ENCODE measurements at regions not wholly inside any gene's neighbourhood (a gene's known extent, or its start where the extent isn't known, plus 50 kb on each side); places are given as distances from the start of the nearest gene placed in this dataset.

GRCh38 chr1:71303617-71304041, 222.8 kb upstream of the ZRANB2 start:
- H3K36me3 ChIP-seq: no peaks in the 10 kb centered on the region
- no peaks in the 10 kb centered on the region for H3K9me3 ChIP-seq
- no peaks in the 10 kb centered on the region for H3K27me3 ChIP-seq
- no peak overlapping the region for H3K4me3 ChIP-seq
- H3K4me1 ChIP-seq: no peaks in the 10 kb centered on the region
- WGBS: 60% methylated on average over 4 of the region's 4 CpGs
- no peak for DNase-seq (ENCODE audit: extremely low spot score)
- no peak overlapping the region for H3K27ac ChIP-seq (replicated peaks in 1 of 4)
- intact Hi-C loops (cut with DNase I): no loop called here
- TF ChIP-seq POLR2A (IDR thresholded peaks at IDR 0.05; ENCODE audit: low read depth) (no peak), EP300 (IDR thresholded peaks at IDR 0.05) (no peak), POLR2AphosphoS5 (IDR thresholded peaks at IDR 0.05) (no peak), CTCF (IDR thresholded peaks at IDR 0.05) (no peak)

GRCh38 chr1:71298633-71299032, 217.8 kb upstream of the ZRANB2 start:
- no peak for DNase-seq (ENCODE audit: extremely low spot score)

GRCh38 chr1:71296551-71297134, 215.8 kb upstream of the ZRANB2 start:
- H3K4me3 ChIP-seq: no peak overlapping the region
- no peaks in the 10 kb centered on the region for H3K27me3 ChIP-seq
- H3K4me1 ChIP-seq: no peaks in the 10 kb centered on the region
- 87% methylated on average over 2 of the region's 2 CpGs for WGBS
- no peak overlapping the region for H3K27ac ChIP-seq (replicated peaks in 1 of 4)
- TF ChIP-seq CTCF (IDR thresholded peaks at IDR 0.05) (no peak), EP300 (IDR thresholded peaks at IDR 0.05) (no peak), POLR2A (IDR thresholded peaks at IDR 0.05; ENCODE audit: low read depth) (no peak), POLR2AphosphoS5 (IDR thresholded peaks at IDR 0.05) (no peak)
- H3K36me3 ChIP-seq: no peaks in the 10 kb centered on the region
- no peak for DNase-seq (ENCODE audit: extremely low spot score)
- H3K9me3 ChIP-seq: no peaks in the 10 kb centered on the region
- intact Hi-C loops (cut with DNase I): no loop called here

More at GRCh38 chr1:71298633-71299032, 217.8 kb upstream of the ZRANB2 start:
- H3K9me3 ChIP-seq: no peaks in the 10 kb centered on the region
- H3K36me3 ChIP-seq: no peaks in the 10 kb centered on the region
- no peak overlapping the region for H3K4me3 ChIP-seq
- intact Hi-C loops (cut with DNase I): no loop called here
- H3K27me3 ChIP-seq: no peaks in the 10 kb centered on the region
- H3K4me1 ChIP-seq: no peaks in the 10 kb centered on the region
- TF ChIP-seq CTCF (IDR thresholded peaks at IDR 0.05): no peak
- no peak for TF ChIP-seq EP300 (IDR thresholded peaks at IDR 0.05)
- no peak for TF ChIP-seq POLR2AphosphoS5 (IDR thresholded peaks at IDR 0.05)
- no peak for TF ChIP-seq POLR2A (IDR thresholded peaks at IDR 0.05; ENCODE audit: low read depth)
- 71% methylated on average over 2 of the region's 2 CpGs for WGBS
- no peak overlapping the region for H3K27ac ChIP-seq (replicated peaks in 1 of 4)

- TF ChIP-seq CTCF (IDR thresholded peaks at IDR 0.05): no peak
- TF ChIP-seq POLR2AphosphoS5 (IDR thresholded peaks at IDR 0.05): no peak
- TF ChIP-seq POLR2A (IDR thresholded peaks at IDR 0.05; ENCODE audit: low read depth): no peak
- no peak for TF ChIP-seq EP300 (IDR thresholded peaks at IDR 0.05)
- 65% methylated on average over 3 of the region's 3 CpGs for WGBS
- DNase-seq (ENCODE audit: extremely low spot score): no peak
- no peaks in the 10 kb centered on the region for H3K27me3 ChIP-seq
- no peaks in the 10 kb centered on the region for H3K36me3 ChIP-seq
- H3K4me3 ChIP-seq: no peak overlapping the region
- H3K9me3 ChIP-seq: no peaks in the 10 kb centered on the region
- H3K4me1 ChIP-seq: no peaks in the 10 kb centered on the region
- no peak overlapping the region for H3K27ac ChIP-seq (replicated peaks in 1 of 4)
- intact Hi-C loops (cut with DNase I): no loop called here
Observed at GRCh38 chr1:71295350-71295749, 214.5 kb upstream of the ZRANB2 start.

GRCh38 chr1:71294178-71294577, 213.3 kb upstream of the ZRANB2 start:
- TF ChIP-seq POLR2A (IDR thresholded peaks at IDR 0.05; ENCODE audit: low read depth) (no peak), CTCF (IDR thresholded peaks at IDR 0.05) (no peak), EP300 (IDR thresholded peaks at IDR 0.05) (no peak), POLR2AphosphoS5 (IDR thresholded peaks at IDR 0.05) (no peak)
- WGBS: 45% methylated on average over 5 of the region's 5 CpGs
- Histone ChIP-seq H3K4me1 (no peaks in the 10 kb centered on the region), H3K9me3 (no peaks in the 10 kb centered on the region), H3K27ac (replicated peaks in 1 of 4) (no peak overlapping the region), H3K27me3 (no peaks in the 10 kb centered on the region), H3K36me3 (no peaks in the 10 kb centered on the region), H3K4me3 (no peak overlapping the region)
- DNase-seq (ENCODE audit: extremely low spot score): no peak
- intact Hi-C loops (cut with DNase I): no loop called here
